Trophoblast cell (in vitro differentiated cells and primary cell): ENCODE measurements at regions not wholly inside any gene's neighbourhood (a gene's known extent, or its start where the extent isn't known, plus 50 kb on each side); places are given as distances from the start of the nearest gene placed in this dataset.
"Not testable (repeated sequence)": the region's sequence is repeated elsewhere in the genome, so short reads cannot be mapped to it uniquely, and the experiment has no call there.

ENCODE experiments used
- DNase-seq, 2 donors: peaks; one replicate each; pipeline ENCODE4 v3.0.0-alpha.2; 2016
- H2AFZ ChIP-seq: 2 replicates; pipeline ENCODE4 v1.6.1; 2013; ENCODE audit warnings: low read length, moderate library complexity, mild to moderate bottlenecking; ENCODE audit not compliant: insufficient read depth, poor library complexity
- H2AK5ac ChIP-seq: 2 replicates; pipeline ENCODE4 v1.6.1; 2013; ENCODE audit warnings: mild to moderate bottlenecking, low read length
- H2BK120ac ChIP-seq: 2 replicates; pipeline ENCODE4 v1.6.1; 2013; ENCODE audit warnings: low read length, mild to moderate bottlenecking, moderate library complexity; ENCODE audit not compliant: insufficient read depth, poor library complexity
- H2BK12ac ChIP-seq: 2 replicates; pipeline ENCODE4 v1.6.1; 2013; ENCODE audit warnings: mild to moderate bottlenecking, low read length, moderate library complexity
- H2BK5ac ChIP-seq: 2 replicates; pipeline ENCODE4 v1.6.1; 2013; ENCODE audit warnings: low read length, low read depth, moderate library complexity, mild to moderate bottlenecking; ENCODE audit not compliant: poor library complexity
- H3K14ac ChIP-seq: 2 replicates; pipeline ENCODE4 v1.6.1; 2013; ENCODE audit warnings: mild to moderate bottlenecking, low read length
- H3K18ac ChIP-seq: 2 replicates; pipeline ENCODE4 v1.6.1; 2013; ENCODE audit warnings: mild to moderate bottlenecking, low read length
- H3K23ac ChIP-seq: 2 replicates; pipeline ENCODE4 v1.6.1; 2013; ENCODE audit warnings: low read length
- H3K27ac ChIP-seq: 2 replicates; pipeline ENCODE4 v1.5.1; 2013; ENCODE audit warnings: low read depth, mild to moderate bottlenecking, inconsistent platforms, low read length, moderate library complexity
- H3K27me3 ChIP-seq: 2 replicates; pipeline ENCODE4 v1.6.1; 2013; ENCODE audit warnings: inconsistent platforms, mild to moderate bottlenecking, low read length, moderate library complexity; ENCODE audit not compliant: insufficient read depth
- H3K36me3 ChIP-seq, 2 experiments: 1 replicate in 1 of 2; 2 replicates in 1 of 2; pipeline ENCODE4 v1.6.1; 2013; ENCODE audit warnings: low read length in 2 of 2, mild to moderate bottlenecking in 2 of 2, moderate library complexity in 1 of 2; ENCODE audit not compliant: insufficient read depth in 2 of 2, control insufficient read depth in 1 of 2
- H3K4ac ChIP-seq: 2 replicates; pipeline ENCODE4 v1.6.1; 2013; ENCODE audit warnings: low read depth, mild to moderate bottlenecking, low read length, moderate library complexity
- H3K4me1 ChIP-seq, 2 experiments: 1 replicate in 1 of 2; 2 replicates in 1 of 2; pipeline ENCODE4 v1.6.1; 2013; ENCODE audit warnings: low read length in 2 of 2, mild to moderate bottlenecking in 2 of 2, moderate library complexity in 1 of 2; ENCODE audit not compliant: insufficient read depth in 2 of 2, control insufficient read depth in 1 of 2
- H3K4me2 ChIP-seq: 2 replicates; pipeline ENCODE4 v1.6.1; 2013; ENCODE audit warnings: inconsistent platforms, mild to moderate bottlenecking, low read length, moderate library complexity
- H3K4me3 ChIP-seq: 2 replicates; pipeline ENCODE4 v1.5.1; 2013; ENCODE audit warnings: mild to moderate bottlenecking, low read depth, low read length, inconsistent platforms
- H3K79me1 ChIP-seq: one replicate; pipeline ENCODE4 v1.6.1; 2013; ENCODE audit warnings: low read length
- H3K79me2 ChIP-seq: 2 replicates; pipeline ENCODE4 v1.6.1; 2013; ENCODE audit warnings: low read length, mild to moderate bottlenecking; ENCODE audit not compliant: control insufficient read depth, insufficient read depth, poor library complexity
- H3K9ac ChIP-seq: 2 replicates; pipeline ENCODE4 v1.6.1; 2013; ENCODE audit warnings: mild to moderate bottlenecking, low read length
- H3K9me3 ChIP-seq: 2 replicates; pipeline ENCODE4 v1.6.1; 2013; ENCODE audit warnings: low read depth, mild to moderate bottlenecking, control low read depth, inconsistent platforms, low read length; ENCODE audit not compliant: insufficient read depth
- H4K12ac ChIP-seq: 2 replicates; pipeline ENCODE4 v1.6.1; 2013; ENCODE audit warnings: low read depth, mild to moderate bottlenecking, low read length, moderate library complexity
- H4K8ac ChIP-seq: 2 replicates; pipeline ENCODE4 v1.6.1; 2013; ENCODE audit warnings: low read depth, mild to moderate bottlenecking, low read length, moderate library complexity
- H4K91ac ChIP-seq: one replicate; pipeline ENCODE4 v1.6.1; 2013; ENCODE audit warnings: low read depth, mild to moderate bottlenecking, low read length, moderate library complexity
- WGBS: extraction: QIAGEN DNeasy Blood & Tissue Kit; methylation state at CpG from one replicate; pipeline ENCODE4 v1.1.7; 2013; ENCODE audit warnings: missing lambda C conversion rate; ENCODE audit not compliant: insufficient read length, insufficient coverage; ENCODE audit errors: extremely low coverage; 5-methylcytosine and 5-hydroxymethylcytosine counted together

GRCh38 chr4:71107726-71108125 is 114.3 kb downstream of the DCK start:
- H3K23ac ChIP-seq, result no peak overlapping the region
- H3K79me2 ChIP-seq, result no peaks in the 10 kb centered on the region
- H3K9me3 ChIP-seq, result no peaks in the 10 kb centered on the region
- H3K4ac ChIP-seq, result no peak overlapping the region
- H2BK120ac ChIP-seq, result no peak overlapping the region
- no peak overlapping the region for H3K4me2 ChIP-seq
- no peak overlapping the region for H4K91ac ChIP-seq
- no peak overlapping the region for H2BK5ac ChIP-seq
- no peak for DNase-seq
- no peak overlapping the region for H2AFZ ChIP-seq
- H3K4me3 ChIP-seq, result no peak overlapping the region
- H3K14ac ChIP-seq, result no peak overlapping the region
- no peak overlapping the region for H3K27ac ChIP-seq
- no peak overlapping the region for H2AK5ac ChIP-seq
- WGBS, result no CpG with 5 or more reads among the region's 2 CpGs
- no peaks in the 10 kb centered on the region for H3K4me1 ChIP-seq
- H3K27me3 ChIP-seq, result no peaks in the 10 kb centered on the region
- H2BK12ac ChIP-seq, result no peak overlapping the region
- H3K79me1 ChIP-seq, result no peaks in the 10 kb centered on the region
- H4K8ac ChIP-seq, result no peak overlapping the region
- no peak overlapping the region for H3K18ac ChIP-seq
- H3K9ac ChIP-seq, result no peak overlapping the region
- no peaks in the 10 kb centered on the region for H3K36me3 ChIP-seq
- H4K12ac ChIP-seq, result no peak overlapping the region

- no peaks in the 10 kb centered on the region for H3K9me3 ChIP-seq
- no peak overlapping the region for H4K8ac ChIP-seq
- H3K9ac ChIP-seq, result no peak overlapping the region
- no peak overlapping the region for H2BK5ac ChIP-seq
- DNase-seq, result no peak
- H4K12ac ChIP-seq, result no peak overlapping the region
- H3K23ac ChIP-seq, result no peak overlapping the region
- H3K4me3 ChIP-seq, result no peak overlapping the region
- H2AK5ac ChIP-seq, result no peak overlapping the region
- no peak overlapping the region for H3K18ac ChIP-seq
- no peaks in the 10 kb centered on the region for H3K79me2 ChIP-seq
- H3K4me1 ChIP-seq, result no peaks in the 10 kb centered on the region
- no peaks in the 10 kb centered on the region for H3K79me1 ChIP-seq
- no peak overlapping the region for H3K14ac ChIP-seq
- no CpG with 5 or more reads among the region's 2 CpGs for WGBS
- H3K27ac ChIP-seq, result no peak overlapping the region
- H4K91ac ChIP-seq, result no peak overlapping the region
- H3K27me3 ChIP-seq, result no peaks in the 10 kb centered on the region
- H3K4me2 ChIP-seq, result no peak overlapping the region
- H3K36me3 ChIP-seq, result no peaks in the 10 kb centered on the region
- no peak overlapping the region for H2AFZ ChIP-seq
- H2BK120ac ChIP-seq, result no peak overlapping the region
- H2BK12ac ChIP-seq, result no peak overlapping the region
- H3K4ac ChIP-seq, result no peak overlapping the region
These were observed 117.0 kb downstream of the DCK start for GRCh38 chr4:71110499-71110898.

GRCh38 chr4:71111133-71111532 is 117.7 kb downstream of the DCK start:
- H4K8ac ChIP-seq, H3K4me3 ChIP-seq, H3K18ac ChIP-seq, H3K23ac ChIP-seq, H2AK5ac ChIP-seq, H3K4ac ChIP-seq, H3K27me3 ChIP-seq, DNase-seq, H2BK120ac ChIP-seq, H3K36me3 ChIP-seq, H3K4me1 ChIP-seq, H2BK12ac ChIP-seq, H3K27ac ChIP-seq, H3K14ac ChIP-seq, H3K9ac ChIP-seq, H3K9me3 ChIP-seq, H3K4me2 ChIP-seq, H2AFZ ChIP-seq, H3K79me1 ChIP-seq, H4K91ac ChIP-seq, H2BK5ac ChIP-seq, H3K79me2 ChIP-seq, H4K12ac ChIP-seq: not testable (repeated sequence)
- WGBS, result no CpG with 5 or more reads among the region's 4 CpGs

GRCh38 chr4:71113294-71113693 is 119.8 kb downstream of the DCK start:
- no peaks in the 10 kb centered on the region for H3K36me3 ChIP-seq
- H2AFZ ChIP-seq, result no peak overlapping the region
- no CpG with 5 or more reads among the region's 1 CpG for WGBS
- H3K4me3 ChIP-seq, result no peak overlapping the region
- no peak overlapping the region for H2BK5ac ChIP-seq
- no peak overlapping the region for H3K4ac ChIP-seq
- no peak overlapping the region for H3K14ac ChIP-seq
- H3K4me1 ChIP-seq, result no peaks in the 10 kb centered on the region
- no peak overlapping the region for H2BK12ac ChIP-seq
- H4K12ac ChIP-seq, result no peak overlapping the region
- H3K27ac ChIP-seq, result no peak overlapping the region
- no peak overlapping the region for H3K18ac ChIP-seq
- no peak overlapping the region for H2AK5ac ChIP-seq
- no peak overlapping the region for H4K8ac ChIP-seq
- no peak overlapping the region for H3K4me2 ChIP-seq
- no peak overlapping the region for H2BK120ac ChIP-seq
- no peaks in the 10 kb centered on the region for H3K9me3 ChIP-seq
- no peaks in the 10 kb centered on the region for H3K79me2 ChIP-seq
- no peaks in the 10 kb centered on the region for H3K27me3 ChIP-seq
- no peak overlapping the region for H3K9ac ChIP-seq
- no peak overlapping the region for H3K23ac ChIP-seq
- no peaks in the 10 kb centered on the region for H3K79me1 ChIP-seq
- DNase-seq, result peak; percentile 17 to 53
- H4K91ac ChIP-seq, result no peak overlapping the region
